ENCODE measurements at regions not wholly inside any gene's neighbourhood (a gene's known extent, or its start where the extent isn't known, plus 50 kb on each side); places are given as distances from the start of the nearest gene placed in this dataset.

- TF ChIP-seq CTCF (IDR thresholded peaks at IDR 0.05) (no peak), EZH2 (IDR thresholded peaks at IDR 0.05; ENCODE audit: borderline replicate concordance, insufficient read depth, low read depth, low read length, poor library complexity, severe bottlenecking) (no peak)
Observed at GRCh38 chr5:144033486-144033885, 137.0 kb downstream of the YIPF5 start.
